PC-9 (cell line): ENCODE measurements at regions not wholly inside any gene's neighbourhood (a gene's known extent, or its start where the extent isn't known, plus 50 kb on each side); places are given as distances from the start of the nearest gene placed in this dataset.

Source experiments
- CTCF ChIP-seq: fragments of 200-600 bp; sonication (generic); conservative IDR thresholded peaks from 2 replicates; pipeline ENCODE4 v1.6.1; 2017; ENCODE audit warnings: mixed run types, antibody characterized with exemption, mild to moderate bottlenecking, moderate library complexity
- EZH2 ChIP-seq: fragments of 200-600 bp; sonication (generic); IDR thresholded peaks from 2 replicates; pipeline ENCODE4 v1.8.0; 2017; ENCODE audit warnings: antibody characterized with exemption, low read depth

DNA sequence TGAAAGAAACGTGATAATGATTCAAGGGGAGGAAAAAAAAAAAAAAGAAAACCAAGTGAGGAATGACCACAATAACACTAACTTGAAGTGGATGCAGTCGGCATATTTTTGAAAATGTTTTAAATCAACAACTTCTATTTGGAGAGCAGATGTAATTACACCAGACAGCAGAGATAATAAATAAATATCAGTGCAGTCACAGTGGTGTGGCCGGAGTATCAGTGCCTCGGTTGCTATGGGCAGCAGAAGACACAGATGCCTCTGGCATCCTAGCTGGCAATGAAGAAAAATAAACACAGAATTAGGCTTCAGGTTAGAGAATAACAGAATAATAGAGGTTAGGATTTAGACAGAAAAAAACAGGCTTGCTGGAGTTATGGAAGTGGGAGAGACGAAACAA lies 888.3 kb downstream of the LTN1 start:
- TF ChIP-seq EZH2: no peak
- no peak for TF ChIP-seq CTCF
